Right lobe of liver (tissue), 4 donors: ENCODE measurements at regions not wholly inside any gene's neighbourhood (a gene's known extent, or its start where the extent isn't known, plus 50 kb on each side); places are given as distances from the start of the nearest gene placed in this dataset.

Experiments used
- POLR2A ChIP-seq: fragments of 450-650 bp; IDR thresholded peaks from one replicate; pipeline ENCODE4 v1.6.1; 2017; ENCODE audit warnings: antibody characterized with exemption, mild to moderate bottlenecking
- TF ChIP-seq, protein P1 (sequence below), 4 donors: fragments of 200-600 bp in 3 of 4; fragments of 450-650 bp in 1 of 4; IDR thresholded peaks; one replicate each; pipeline versions ENCODE4 v1.5.1 to v1.8.0; 2016 to 2022; ENCODE audit warnings: antibody characterized with exemption in 4 of 4, mild to moderate bottlenecking in 2 of 4
- donor health status: DM: no; HTN: no; CAD: no.
- donor health status: DM: no; HTN: no; CAD: no.
- donor health status: DM: no; HTN: yes; CAD: no.

DNA sequence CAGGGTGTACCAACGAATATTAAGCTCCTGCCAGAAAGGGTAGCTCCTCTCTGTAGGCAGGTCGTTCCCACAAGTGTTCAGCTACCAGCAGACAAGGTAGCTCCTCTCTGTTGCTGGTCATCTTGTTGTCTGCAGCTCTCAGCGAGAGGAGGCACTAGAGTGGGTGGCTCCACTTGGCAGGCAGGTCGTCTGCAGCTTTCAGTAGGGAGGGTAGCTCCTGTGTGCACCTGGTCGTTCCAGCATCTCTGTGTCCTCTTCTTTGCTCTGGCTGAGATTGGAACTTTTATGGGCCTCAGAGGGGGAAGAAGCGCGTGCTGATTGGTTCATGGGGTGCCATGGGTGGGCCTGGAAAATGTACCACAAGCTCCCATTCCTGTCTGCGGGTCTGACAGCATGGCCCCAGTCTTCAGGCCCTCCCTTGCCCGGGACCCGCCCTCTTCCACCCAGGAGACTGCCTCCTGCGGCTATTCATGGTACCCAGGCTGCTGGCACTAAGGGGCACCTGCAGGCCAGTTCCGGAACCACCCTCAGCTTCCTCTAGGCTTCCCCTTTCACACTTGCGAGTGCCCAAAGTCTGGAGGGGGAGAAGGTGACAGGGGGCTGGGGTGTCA is 63.9 kb upstream of the CACNA2D1 start:
- TF ChIP-seq, protein P1, sequence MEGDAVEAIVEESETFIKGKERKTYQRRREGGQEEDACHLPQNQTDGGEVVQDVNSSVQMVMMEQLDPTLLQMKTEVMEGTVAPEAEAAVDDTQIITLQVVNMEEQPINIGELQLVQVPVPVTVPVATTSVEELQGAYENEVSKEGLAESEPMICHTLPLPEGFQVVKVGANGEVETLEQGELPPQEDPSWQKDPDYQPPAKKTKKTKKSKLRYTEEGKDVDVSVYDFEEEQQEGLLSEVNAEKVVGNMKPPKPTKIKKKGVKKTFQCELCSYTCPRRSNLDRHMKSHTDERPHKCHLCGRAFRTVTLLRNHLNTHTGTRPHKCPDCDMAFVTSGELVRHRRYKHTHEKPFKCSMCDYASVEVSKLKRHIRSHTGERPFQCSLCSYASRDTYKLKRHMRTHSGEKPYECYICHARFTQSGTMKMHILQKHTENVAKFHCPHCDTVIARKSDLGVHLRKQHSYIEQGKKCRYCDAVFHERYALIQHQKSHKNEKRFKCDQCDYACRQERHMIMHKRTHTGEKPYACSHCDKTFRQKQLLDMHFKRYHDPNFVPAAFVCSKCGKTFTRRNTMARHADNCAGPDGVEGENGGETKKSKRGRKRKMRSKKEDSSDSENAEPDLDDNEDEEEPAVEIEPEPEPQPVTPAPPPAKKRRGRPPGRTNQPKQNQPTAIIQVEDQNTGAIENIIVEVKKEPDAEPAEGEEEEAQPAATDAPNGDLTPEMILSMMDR (IDR thresholded peaks at IDR 0.05): no peak
- TF ChIP-seq POLR2A: no peak
